ENCODE measurements at regions not wholly inside any gene's neighbourhood (a gene's known extent, or its start where the extent isn't known, plus 50 kb on each side); places are given as distances from the start of the nearest gene placed in this dataset.
"Not testable (repeated sequence)": the region's sequence is repeated elsewhere in the genome, so short reads cannot be mapped to it uniquely, and the experiment has no call there.

DNA sequence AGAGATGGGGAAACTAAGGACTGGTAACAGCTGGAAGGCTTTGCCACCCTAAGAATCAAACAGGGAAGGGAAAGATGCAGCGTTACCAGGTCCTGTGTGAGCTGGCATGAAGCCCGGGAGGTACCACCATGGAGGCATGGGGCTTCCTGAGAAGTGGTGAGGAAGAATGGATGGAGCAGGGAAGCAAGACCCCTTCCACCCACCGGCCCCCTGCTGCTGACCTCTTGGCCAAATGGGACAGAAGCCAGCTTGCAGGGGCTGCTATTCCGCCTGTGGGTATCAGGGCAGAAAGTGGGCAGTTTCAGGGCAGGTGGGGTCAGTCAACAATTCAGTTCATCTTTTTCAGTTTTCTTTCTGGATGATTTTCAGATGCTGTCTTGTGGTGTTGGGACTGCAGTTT is 1099.9 kb downstream of the TBC1D22A start:
- Histone ChIP-seq H3K27me3 (ENCODE audit: insufficient read depth, poor library complexity, severe bottlenecking) (no peaks in the 10 kb centered on the region), H3K4me3 (replicated peaks; ENCODE audit: insufficient read depth, low read length) (no peak overlapping the region), H3K27ac (replicated peaks) (no peak overlapping the region)
- no peak for TF ChIP-seq GABPA (IDR thresholded peaks at IDR 0.05; ENCODE audit: low read depth)
- TF ChIP-seq POLR2AphosphoS5 (IDR thresholded peaks at IDR 0.05; ENCODE audit: low read depth), result no peak
- TF ChIP-seq REST (IDR thresholded peaks at IDR 0.05; ENCODE audit: insufficient replicate concordance, low read depth), result no peak
- TF ChIP-seq SPI1 (IDR thresholded peaks at IDR 0.05; ENCODE audit: borderline replicate concordance, low read depth), result no peak
- TF ChIP-seq, protein P1, sequence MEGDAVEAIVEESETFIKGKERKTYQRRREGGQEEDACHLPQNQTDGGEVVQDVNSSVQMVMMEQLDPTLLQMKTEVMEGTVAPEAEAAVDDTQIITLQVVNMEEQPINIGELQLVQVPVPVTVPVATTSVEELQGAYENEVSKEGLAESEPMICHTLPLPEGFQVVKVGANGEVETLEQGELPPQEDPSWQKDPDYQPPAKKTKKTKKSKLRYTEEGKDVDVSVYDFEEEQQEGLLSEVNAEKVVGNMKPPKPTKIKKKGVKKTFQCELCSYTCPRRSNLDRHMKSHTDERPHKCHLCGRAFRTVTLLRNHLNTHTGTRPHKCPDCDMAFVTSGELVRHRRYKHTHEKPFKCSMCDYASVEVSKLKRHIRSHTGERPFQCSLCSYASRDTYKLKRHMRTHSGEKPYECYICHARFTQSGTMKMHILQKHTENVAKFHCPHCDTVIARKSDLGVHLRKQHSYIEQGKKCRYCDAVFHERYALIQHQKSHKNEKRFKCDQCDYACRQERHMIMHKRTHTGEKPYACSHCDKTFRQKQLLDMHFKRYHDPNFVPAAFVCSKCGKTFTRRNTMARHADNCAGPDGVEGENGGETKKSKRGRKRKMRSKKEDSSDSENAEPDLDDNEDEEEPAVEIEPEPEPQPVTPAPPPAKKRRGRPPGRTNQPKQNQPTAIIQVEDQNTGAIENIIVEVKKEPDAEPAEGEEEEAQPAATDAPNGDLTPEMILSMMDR (IDR thresholded peaks at IDR 0.05; ENCODE audit: insufficient read depth, low read length), result no peak
- DNase-seq (ENCODE audit: low read depth in 1 of 2, low spot score in 1 of 2), result no peak

DNA sequence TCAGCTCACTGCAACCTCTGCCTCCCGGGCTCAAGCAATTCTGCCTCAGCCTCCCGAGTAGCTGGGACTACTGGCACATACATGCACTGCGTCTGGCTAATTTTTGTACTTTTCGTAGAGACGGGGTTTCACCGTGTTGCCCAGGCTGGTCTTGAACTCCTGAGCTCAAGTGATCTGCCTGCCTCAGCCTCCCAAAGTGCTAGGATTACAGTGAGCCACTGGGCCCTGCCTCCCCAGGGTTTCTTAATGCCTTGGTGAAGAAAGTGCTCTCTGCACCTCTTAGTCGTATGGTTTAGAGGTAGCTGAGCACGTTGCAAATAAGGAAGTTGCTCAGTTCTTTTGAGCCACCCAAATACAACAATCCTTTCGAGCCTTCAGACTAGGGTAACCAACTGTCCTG is 1098.5 kb downstream of the TBC1D22A start:
- H3K4me3 ChIP-seq (replicated peaks; ENCODE audit: insufficient read depth, low read length); H3K27ac ChIP-seq (replicated peaks); DNase-seq (ENCODE audit: low read depth in 1 of 2, low spot score in 1 of 2); H3K27me3 ChIP-seq (ENCODE audit: insufficient read depth, poor library complexity, severe bottlenecking): not testable (repeated sequence)

GRCh38 chr22:47859881-47860525 is 1097.6 kb downstream of the TBC1D22A start:
- Histone ChIP-seq H3K27ac (replicated peaks) (no peak overlapping the region), H3K4me3 (replicated peaks; ENCODE audit: insufficient read depth, low read length) (no peak overlapping the region), H3K27me3 (ENCODE audit: insufficient read depth, poor library complexity, severe bottlenecking) (no peaks in the 10 kb centered on the region)
- no peak for DNase-seq (ENCODE audit: low read depth in 1 of 2, low spot score in 1 of 2)
- no peak for TF ChIP-seq REST (IDR thresholded peaks at IDR 0.05; ENCODE audit: insufficient replicate concordance, low read depth)
- TF ChIP-seq, protein P1 (IDR thresholded peaks at IDR 0.05; ENCODE audit: insufficient read depth, low read length), result no peak
- TF ChIP-seq GABPA (IDR thresholded peaks at IDR 0.05; ENCODE audit: low read depth), result no peak
- TF ChIP-seq POLR2AphosphoS5 (IDR thresholded peaks at IDR 0.05; ENCODE audit: low read depth), result no peak
- TF ChIP-seq SPI1 (IDR thresholded peaks at IDR 0.05; ENCODE audit: borderline replicate concordance, low read depth), result no peak

- Histone ChIP-seq H3K4me3 (replicated peaks; ENCODE audit: insufficient read depth, low read length) (no peak overlapping the region), H3K27me3 (ENCODE audit: insufficient read depth, poor library complexity, severe bottlenecking) (no peaks in the 10 kb centered on the region), H3K27ac (replicated peaks) (no peak overlapping the region)
- no peak for DNase-seq (ENCODE audit: low read depth in 1 of 2, low spot score in 1 of 2)
- TF ChIP-seq POLR2AphosphoS5 (IDR thresholded peaks at IDR 0.05; ENCODE audit: low read depth) (no peak), SPI1 (IDR thresholded peaks at IDR 0.05; ENCODE audit: borderline replicate concordance, low read depth) (no peak), GABPA (IDR thresholded peaks at IDR 0.05; ENCODE audit: low read depth) (no peak), REST (IDR thresholded peaks at IDR 0.05; ENCODE audit: insufficient replicate concordance, low read depth) (no peak)
- TF ChIP-seq, protein P1 (IDR thresholded peaks at IDR 0.05; ENCODE audit: insufficient read depth, low read length), result no peak
These were observed 1096.4 kb downstream of the TBC1D22A start for GRCh38 chr22:47858773-47859306.

All from HL-60 (cell line).